Activated CD8-positive, alpha-beta memory T cell treated with anti-CD3 and anti-CD28 coated beads for 4 hours (primary cell): ENCODE measurements at regions not wholly inside any gene's neighbourhood (a gene's known extent, or its start where the extent isn't known, plus 50 kb on each side); places are given as distances from the start of the nearest gene placed in this dataset.
A peak's percentile ranks its signal among the peaks of the same experiment; 100 is the strongest.
"Not testable (repeated sequence)": the region's sequence is repeated elsewhere in the genome, so short reads cannot be mapped to it uniquely, and the experiment has no call there.

Source experiments
- DNase-seq, 2 donors: peaks; one replicate each; pipeline ENCODE4 v3.0.0-alpha.2; 2020; ENCODE audit warnings: low read depth in 2 of 2

DNA sequence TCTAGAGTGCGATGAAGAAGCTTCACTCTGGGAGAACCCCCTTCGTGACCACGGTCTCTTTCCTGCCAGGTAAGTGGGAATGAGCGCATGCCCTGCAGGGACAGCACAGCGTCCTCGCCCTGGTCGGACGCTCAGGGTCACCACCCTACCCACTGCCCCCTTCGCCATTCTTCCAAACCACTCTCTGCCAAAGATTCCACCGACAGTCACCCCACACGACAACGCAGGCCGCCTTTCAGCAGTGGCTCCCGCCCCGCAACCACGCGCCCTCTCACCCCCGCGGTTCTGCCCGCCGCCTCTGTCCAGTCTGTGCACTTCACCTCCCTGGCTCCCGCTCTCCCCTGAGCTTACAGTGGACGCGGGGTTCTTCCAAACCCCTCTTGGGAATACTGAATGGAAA lies 82.3 kb upstream of the FCGR1A start:
- DNase-seq, result not testable (repeated sequence)

DNA sequence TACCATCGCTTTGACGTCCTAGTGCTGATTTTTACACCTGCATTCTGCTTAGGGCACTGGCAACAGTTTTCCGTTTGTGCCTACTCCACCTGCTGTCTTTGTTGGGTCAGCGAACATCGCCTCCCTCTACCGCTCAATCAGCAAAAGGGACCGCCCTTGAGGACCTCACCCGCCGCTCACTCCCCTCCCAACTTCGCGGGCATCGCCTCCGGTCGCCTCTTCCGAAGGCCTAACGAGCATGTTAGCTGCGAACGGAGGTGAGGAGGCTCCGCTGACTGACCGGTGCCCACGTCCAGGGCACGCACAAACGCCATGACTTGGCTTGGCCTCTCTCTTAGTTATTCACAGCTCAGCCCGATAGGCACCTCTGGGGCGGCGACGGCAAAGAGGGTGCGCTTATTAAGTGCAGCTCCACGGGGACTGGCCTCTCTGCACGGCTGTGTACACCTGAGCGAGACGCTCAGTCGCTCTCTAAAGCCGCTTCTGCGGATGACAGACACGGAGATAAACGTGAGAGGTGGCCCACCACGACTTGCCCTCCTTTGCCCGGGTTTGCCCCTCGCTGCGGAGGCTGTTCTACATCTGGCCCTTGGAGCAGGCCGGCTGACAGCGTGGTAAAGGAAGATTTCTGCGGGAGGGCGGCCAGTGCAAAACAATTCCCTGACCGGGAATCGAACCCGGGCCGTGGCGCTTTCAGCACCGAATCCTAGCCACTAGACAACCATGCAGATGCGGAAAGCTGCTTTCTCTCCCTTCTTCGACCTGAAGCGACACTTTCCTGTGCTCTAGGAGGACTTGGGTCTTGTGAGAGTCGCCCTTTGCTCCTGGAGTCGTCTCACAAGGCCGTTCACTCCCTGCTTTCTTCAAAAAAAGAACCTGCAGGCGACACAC lies 81.6 kb upstream of the FCGR1A start:
- not testable (repeated sequence) for DNase-seq

DNA sequence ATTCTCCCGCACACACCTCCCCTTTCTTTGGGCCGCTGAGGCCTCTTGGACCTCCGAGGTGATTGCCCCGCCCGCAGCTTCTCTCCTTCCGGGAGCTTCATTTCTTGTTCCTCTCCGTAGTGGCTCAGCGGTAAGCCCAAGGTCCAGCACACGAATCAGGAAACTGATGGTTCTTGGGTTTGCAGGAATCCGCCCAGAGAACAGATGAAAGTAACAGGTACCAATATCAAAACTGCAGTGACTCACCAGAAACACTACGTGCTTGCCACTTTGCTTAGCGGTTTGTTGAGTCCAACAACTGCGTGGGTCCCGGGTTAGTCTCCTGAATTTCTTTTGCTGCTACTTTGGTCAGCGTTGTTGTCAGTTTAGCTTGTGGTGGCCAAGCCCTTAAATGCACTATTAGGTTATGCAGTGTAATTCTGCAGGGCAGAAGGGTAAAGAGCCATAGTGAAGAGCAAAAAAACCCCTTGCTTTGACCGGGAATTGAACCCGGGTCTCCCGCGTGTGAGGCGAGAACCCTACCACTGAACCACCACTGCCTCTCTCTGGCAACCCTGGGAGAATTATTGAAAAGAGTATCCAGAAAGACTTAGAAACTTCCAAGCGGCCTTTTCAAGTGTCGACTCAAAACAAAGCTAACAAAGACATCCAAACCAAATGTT lies 74.2 kb upstream of the FCGR1A start:
- DNase-seq, result peak; percentile 11 to 20

DNA sequence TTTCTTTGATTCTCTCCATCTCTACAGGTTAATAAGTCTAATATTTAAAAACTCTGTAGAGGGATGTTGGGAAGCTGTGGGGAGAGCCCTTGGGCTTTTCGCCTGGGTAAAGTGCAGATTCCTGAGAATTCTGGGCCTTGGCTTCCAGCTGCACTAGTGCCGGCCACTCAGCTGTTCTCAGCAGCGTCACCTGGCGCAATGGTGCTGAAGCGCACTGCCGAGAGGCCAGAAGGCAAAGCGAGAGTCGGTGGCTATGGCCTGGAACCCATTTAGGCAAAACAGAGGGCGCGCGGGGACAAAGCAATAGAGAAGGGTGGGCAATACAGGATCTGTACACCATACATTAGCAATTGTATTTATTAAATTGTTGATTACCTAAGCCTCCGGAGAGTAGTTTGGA lies 70.8 kb upstream of the FCGR1A start:
- not testable (repeated sequence) for DNase-seq

DNA sequence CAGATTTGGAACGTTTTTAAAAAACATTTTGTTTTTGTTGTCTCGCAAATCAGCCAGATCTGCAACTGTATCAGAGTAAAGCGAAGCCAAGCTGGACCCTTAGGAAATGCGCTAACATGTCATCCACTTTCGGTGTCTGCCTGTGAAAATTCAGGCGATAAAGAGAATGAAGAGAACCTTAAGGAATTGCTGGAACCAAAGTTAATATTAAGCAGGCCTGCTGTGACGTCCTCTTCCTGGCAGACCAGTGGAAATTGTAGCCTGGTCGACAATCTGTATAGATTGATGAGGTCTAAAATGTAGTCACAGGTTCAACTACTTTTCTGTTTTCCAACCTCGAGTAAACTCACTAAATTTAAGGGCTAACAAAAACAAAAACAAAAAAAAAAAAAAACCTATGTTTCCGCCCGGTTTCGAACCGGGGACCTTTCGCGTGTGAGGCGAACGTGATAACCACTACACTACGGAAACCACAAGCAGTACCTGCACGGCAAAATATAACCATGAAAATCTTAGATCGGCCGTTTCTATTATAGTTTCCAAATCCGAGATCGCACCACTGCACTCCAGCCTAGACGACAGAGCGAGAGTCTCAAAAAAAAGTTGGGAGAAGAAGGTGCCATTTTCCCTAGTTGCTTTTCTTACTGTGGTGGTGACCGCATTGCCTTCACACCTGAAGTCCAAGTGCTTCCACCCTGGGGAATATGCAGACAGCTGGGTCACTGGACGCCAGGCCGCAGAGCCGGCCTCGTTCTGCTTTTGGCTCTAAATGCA lies 70.2 kb upstream of the FCGR1A start:
- DNase-seq, result not testable (repeated sequence)

DNA sequence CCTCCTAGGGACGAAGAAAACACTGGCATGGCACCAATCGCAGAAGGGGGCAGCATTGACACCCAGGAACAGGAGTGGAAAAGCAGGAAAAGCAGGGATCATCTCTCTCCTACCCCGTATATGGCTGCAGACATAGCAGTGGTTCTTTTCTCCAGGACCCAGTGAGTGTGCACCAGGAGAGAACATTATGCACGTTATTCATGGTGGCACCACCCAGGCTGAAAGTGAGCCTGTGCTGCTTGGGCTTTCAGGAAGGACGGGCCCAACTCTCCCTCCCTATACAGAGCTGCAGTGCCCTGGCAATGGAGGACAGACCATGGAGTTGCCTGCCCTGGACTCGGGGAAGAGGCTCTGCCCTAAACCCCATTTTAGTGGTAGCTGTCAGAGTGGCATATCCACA lies 69.0 kb upstream of the FCGR1A start:
- not testable (repeated sequence) for DNase-seq

DNA sequence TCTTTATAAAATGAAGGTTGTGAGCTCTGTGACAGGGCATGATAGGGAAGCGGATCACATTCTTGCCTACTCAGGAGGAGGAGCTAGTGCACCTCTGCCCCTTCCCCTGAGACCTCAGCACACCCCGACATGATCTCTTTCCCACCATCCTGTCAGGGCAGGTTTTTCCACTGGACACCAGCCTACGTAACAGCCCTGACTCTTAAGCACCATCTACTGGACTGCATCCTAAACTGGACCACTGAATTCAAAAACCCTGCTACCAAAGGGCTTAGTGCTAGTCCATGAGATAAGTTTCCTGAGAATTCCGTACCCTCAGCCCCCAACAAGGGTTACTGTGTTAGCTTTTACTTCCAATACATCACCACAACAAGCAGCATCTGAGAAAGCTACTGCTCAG lies 68.5 kb upstream of the FCGR1A start:
- not testable (repeated sequence) for DNase-seq

DNA sequence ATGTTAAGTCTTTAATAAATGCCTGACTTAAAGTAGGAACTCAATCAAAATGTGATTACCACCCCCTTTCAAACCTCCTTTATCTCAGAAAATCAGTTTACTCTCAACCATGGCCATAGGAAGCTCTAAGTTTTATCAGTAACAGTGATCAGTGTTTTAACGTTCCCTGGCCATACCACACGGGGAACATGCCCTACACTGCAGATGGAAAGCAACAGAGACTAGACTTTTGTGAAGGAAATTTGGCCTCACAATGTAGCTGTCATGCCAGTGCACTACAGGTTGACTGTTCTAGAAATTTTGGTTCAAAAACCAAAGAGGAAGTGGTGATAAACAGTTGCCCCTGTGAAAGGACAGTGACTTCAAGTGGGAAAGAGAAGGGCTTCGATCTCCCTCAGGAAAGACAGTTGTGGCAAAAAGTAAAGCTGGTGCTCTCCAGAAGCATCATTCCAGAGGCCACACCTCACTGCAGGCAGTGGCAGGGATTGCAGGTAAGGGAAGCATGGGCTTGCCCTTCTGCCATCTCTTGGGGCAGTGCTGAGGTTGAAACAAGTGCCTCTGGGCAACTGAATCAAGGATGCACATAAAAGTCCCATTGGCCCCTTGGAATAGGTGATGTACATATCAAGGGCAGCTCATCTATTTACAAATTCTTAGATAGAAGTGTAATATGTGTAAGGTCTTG lies 57.7 kb upstream of the FCGR1A start:
- not testable (repeated sequence) for DNase-seq

DNA sequence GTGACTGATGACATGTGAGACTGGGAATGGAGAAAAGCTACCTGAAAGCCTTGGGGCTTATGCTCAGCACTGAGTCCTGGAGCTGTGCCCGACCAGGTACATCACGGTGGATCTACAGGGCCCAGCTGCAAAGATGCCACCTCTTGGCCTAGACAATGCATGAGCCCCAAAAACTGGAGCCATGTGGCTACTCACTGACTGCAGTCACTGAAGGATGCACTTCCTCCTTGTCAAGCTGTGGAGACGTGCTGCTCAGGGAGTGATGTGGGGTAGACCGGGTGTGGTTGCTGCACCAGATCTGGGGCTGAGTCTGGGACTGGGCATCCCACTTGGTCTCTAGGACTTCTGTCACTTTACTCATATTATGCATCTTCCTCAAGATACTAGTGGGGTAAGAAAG lies 55.8 kb upstream of the FCGR1A start:
- DNase-seq, result not testable (repeated sequence)

DNA sequence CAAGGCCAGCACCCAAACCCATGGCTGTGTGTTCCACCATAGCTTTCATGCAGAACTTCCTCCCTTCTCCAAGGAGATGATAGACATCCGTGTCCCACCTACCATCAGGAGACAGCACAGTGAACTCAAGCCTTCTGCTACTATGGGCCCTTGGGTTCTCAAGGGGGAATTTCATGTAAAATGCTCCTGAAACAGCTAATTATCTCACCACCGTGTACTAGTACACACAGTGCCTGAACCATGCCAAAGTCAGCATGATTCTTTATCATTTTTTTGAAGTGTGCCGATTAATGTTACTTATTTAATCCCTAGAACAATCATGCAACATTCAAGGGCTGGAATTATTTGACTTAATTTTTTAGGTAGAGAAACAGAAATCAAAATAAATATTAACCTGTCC lies 53.9 kb upstream of the FCGR1A start:
- DNase-seq, result not testable (repeated sequence)
